Fibroblast of lung (primary cell): ENCODE measurements at regions not wholly inside any gene's neighbourhood (a gene's known extent, or its start where the extent isn't known, plus 50 kb on each side); places are given as distances from the start of the nearest gene placed in this dataset.

Source experiments
- CTCF ChIP-seq, 2 donors: IDR thresholded peaks in 1 of 2; conservative IDR thresholded peaks in 1 of 2; 1 replicate in 1 of 2; 2 replicates in 1 of 2; pipeline ENCODE4 v1.5.1; 2011 to 2012; ENCODE audit warnings: low read length in 2 of 2, control low read depth in 1 of 2, inconsistent platforms in 1 of 2, low read depth in 1 of 2, mild to moderate bottlenecking in 1 of 2
- EZH2 ChIP-seq: IDR thresholded peaks from 2 replicates; pipeline ENCODE4 v1.5.1; 2012; ENCODE audit warnings: low read length, control low read depth, mild to moderate bottlenecking; ENCODE audit errors: missing control alignments

GRCh38 chr2:175823707-175824073 lies 178.4 kb downstream of the LNPK start:
- TF ChIP-seq CTCF (conservative IDR thresholded peaks at IDR 0.05 in 1 of 2, IDR thresholded peaks at IDR 0.05 in 1 of 2; ENCODE audit: low read depth in 1 of 2, low read length in 2 of 2) = no peak
- TF ChIP-seq EZH2 = no peak
